ENCODE measurements at regions not wholly inside any gene's neighbourhood (a gene's known extent, or its start where the extent isn't known, plus 50 kb on each side); places are given as distances from the start of the nearest gene placed in this dataset.

DNA sequence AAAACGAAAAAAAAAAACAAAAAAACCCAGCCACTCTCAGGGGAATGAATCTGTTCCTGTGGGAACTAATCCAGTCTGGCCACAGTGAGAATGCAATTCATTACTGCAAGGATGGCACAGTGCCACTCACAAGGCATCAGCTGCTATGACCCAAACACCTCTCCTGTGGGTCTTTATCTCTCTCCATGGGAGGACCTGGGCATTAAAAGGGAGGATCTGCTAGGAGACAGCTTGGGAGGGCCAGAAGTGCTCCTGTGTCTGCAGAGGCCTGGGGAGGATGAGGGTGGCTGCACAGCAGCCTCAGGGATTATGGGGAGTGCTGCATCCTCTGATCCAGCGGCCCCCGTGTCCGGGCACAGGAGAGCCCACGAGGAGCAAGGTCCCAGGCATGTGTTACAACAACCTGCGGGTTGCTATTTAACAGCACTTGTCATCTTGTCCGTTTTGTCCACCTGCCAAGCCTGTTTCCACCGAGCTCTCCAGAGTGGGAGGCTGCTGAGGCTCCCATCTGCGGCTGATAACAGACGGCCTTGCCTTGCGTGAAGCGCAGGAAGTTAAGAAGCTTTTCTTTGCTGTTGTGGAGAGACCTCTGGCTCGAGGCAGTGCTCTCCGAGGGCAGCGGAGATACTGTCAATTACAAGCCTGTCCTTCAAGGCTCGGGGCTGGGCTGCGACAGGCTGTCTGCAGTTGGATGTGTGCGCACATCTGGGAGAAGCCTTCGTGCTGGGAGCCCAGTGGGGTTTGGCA is 97.7 kb downstream of the NXPE2 start:
- TF ChIP-seq, protein P1, sequence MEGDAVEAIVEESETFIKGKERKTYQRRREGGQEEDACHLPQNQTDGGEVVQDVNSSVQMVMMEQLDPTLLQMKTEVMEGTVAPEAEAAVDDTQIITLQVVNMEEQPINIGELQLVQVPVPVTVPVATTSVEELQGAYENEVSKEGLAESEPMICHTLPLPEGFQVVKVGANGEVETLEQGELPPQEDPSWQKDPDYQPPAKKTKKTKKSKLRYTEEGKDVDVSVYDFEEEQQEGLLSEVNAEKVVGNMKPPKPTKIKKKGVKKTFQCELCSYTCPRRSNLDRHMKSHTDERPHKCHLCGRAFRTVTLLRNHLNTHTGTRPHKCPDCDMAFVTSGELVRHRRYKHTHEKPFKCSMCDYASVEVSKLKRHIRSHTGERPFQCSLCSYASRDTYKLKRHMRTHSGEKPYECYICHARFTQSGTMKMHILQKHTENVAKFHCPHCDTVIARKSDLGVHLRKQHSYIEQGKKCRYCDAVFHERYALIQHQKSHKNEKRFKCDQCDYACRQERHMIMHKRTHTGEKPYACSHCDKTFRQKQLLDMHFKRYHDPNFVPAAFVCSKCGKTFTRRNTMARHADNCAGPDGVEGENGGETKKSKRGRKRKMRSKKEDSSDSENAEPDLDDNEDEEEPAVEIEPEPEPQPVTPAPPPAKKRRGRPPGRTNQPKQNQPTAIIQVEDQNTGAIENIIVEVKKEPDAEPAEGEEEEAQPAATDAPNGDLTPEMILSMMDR (conservative IDR thresholded peaks at IDR 0.05 in 1 of 2, IDR thresholded peaks at IDR 0.05 in 1 of 2; ENCODE audit: low read depth in 1 of 2, low read length in 2 of 2), result no peak
- no peak for TF ChIP-seq EZH2 (IDR thresholded peaks at IDR 0.05; ENCODE audit: low read length, missing control alignments)
